ENCODE measurements at regions not wholly inside any gene's neighbourhood (a gene's known extent, or its start where the extent isn't known, plus 50 kb on each side); places are given as distances from the start of the nearest gene placed in this dataset.

- no peaks in the 10 kb centered on the region for H3K27me3 ChIP-seq (ENCODE audit: insufficient read depth, low read length, poor library complexity, severe bottlenecking)
- H3K4me2 ChIP-seq (ENCODE audit: low read depth, low read length, poor library complexity, severe bottlenecking) = no peak overlapping the region
- H3K79me2 ChIP-seq (ENCODE audit: insufficient read depth, low read length) = no peaks in the 10 kb centered on the region
Measured at GRCh38 chr1:42033629-42034028, 114.9 kb upstream of the HIVEP3 start.

GRCh38 chr1:42017730-42018129, 99.0 kb upstream of the HIVEP3 start:
- H3K79me2 ChIP-seq (ENCODE audit: insufficient read depth, low read length) = no peaks in the 10 kb centered on the region
- H3K9me2 ChIP-seq (replicated peaks; ENCODE audit: low read depth, low read length) = no peaks in the 10 kb centered on the region; the same call in 1 of the 2 replicates
- H3K4me2 ChIP-seq (ENCODE audit: low read depth, low read length, poor library complexity, severe bottlenecking) = no peak overlapping the region

More at GRCh38 chr1:42033629-42034028, 114.9 kb upstream of the HIVEP3 start:
- Histone ChIP-seq H3F3A (ENCODE audit: low read depth) (no peaks in the 10 kb centered on the region), H3K36me3 (ENCODE audit: insufficient read depth, low read length) (no peaks in the 10 kb centered on the region), H2AFZ (ENCODE audit: low read length) (no peak overlapping the region), H3K4me1 (ENCODE audit: insufficient read depth, low read length, poor library complexity, severe bottlenecking) (peaks cover 18% of the 10 kb centered on the region), H3K9me3 (ENCODE audit: insufficient read depth, low read depth, low read length) (no peaks in the 10 kb centered on the region), H3K4me3 (ENCODE audit: low read length, poor library complexity, severe bottlenecking) (no peak overlapping the region), H4K20me1 (ENCODE audit: insufficient read depth, low read length, poor library complexity, severe bottlenecking) (no peaks in the 10 kb centered on the region), H3K9me2 (replicated peaks; ENCODE audit: low read depth, low read length) (no peaks in the 10 kb centered on the region), H3K9ac (ENCODE audit: low read depth, low read length, poor library complexity, severe bottlenecking) (no peak overlapping the region)
- TF ChIP-seq, protein P1, sequence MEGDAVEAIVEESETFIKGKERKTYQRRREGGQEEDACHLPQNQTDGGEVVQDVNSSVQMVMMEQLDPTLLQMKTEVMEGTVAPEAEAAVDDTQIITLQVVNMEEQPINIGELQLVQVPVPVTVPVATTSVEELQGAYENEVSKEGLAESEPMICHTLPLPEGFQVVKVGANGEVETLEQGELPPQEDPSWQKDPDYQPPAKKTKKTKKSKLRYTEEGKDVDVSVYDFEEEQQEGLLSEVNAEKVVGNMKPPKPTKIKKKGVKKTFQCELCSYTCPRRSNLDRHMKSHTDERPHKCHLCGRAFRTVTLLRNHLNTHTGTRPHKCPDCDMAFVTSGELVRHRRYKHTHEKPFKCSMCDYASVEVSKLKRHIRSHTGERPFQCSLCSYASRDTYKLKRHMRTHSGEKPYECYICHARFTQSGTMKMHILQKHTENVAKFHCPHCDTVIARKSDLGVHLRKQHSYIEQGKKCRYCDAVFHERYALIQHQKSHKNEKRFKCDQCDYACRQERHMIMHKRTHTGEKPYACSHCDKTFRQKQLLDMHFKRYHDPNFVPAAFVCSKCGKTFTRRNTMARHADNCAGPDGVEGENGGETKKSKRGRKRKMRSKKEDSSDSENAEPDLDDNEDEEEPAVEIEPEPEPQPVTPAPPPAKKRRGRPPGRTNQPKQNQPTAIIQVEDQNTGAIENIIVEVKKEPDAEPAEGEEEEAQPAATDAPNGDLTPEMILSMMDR (conservative IDR thresholded peaks at IDR 0.05; ENCODE audit: low read length) = no peak
- TF ChIP-seq EZH2phosphoT487 (IDR thresholded peaks at IDR 0.05; ENCODE audit: borderline replicate concordance) = no peak

DNA sequence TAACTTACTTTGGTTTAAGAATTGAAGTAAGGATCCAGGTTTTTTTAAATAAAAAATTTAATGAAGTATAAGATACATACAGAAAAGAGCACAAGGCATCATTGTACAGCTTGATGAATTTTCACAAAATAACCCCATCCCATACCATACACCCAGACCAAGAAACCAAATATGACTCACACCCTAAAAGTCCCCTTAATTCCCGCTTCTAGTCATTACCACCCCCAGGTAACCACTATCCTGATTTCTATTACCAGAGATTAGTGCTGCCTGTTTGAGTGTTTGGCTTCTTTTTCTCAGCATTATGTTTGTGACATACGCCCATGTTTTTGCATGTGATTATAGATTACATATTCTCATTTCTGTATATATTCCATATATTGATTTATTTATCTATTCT, 98.5 kb upstream of the HIVEP3 start:
- no peaks in the 10 kb centered on the region; the same call in 1 of the 2 replicates for H3K9me2 ChIP-seq (replicated peaks; ENCODE audit: low read depth, low read length)
- H3K9me3 ChIP-seq (ENCODE audit: insufficient read depth, low read depth, low read length) = no peaks in the 10 kb centered on the region
- H3K4me1 ChIP-seq (ENCODE audit: insufficient read depth, low read length, poor library complexity, severe bottlenecking) = peaks cover 4% of the 10 kb centered on the region
- no peak overlapping the region for H3K9ac ChIP-seq (ENCODE audit: low read depth, low read length, poor library complexity, severe bottlenecking)
- H3K4me3 ChIP-seq (ENCODE audit: low read length, poor library complexity, severe bottlenecking) = no peak overlapping the region
- no peaks in the 10 kb centered on the region for H4K20me1 ChIP-seq (ENCODE audit: insufficient read depth, low read length, poor library complexity, severe bottlenecking)
- H3K27me3 ChIP-seq (ENCODE audit: insufficient read depth, low read length, poor library complexity, severe bottlenecking) = peaks cover 5% of the 10 kb centered on the region
- H3F3A ChIP-seq (ENCODE audit: low read depth) = no peaks in the 10 kb centered on the region
- no peaks in the 10 kb centered on the region for H3K79me2 ChIP-seq (ENCODE audit: insufficient read depth, low read length)
- H3K36me3 ChIP-seq (ENCODE audit: insufficient read depth, low read length) = no peaks in the 10 kb centered on the region
- H3K4me2 ChIP-seq (ENCODE audit: low read depth, low read length, poor library complexity, severe bottlenecking) = no peak overlapping the region
- H2AFZ ChIP-seq (ENCODE audit: low read length) = no peak overlapping the region
- TF ChIP-seq, protein P1 (conservative IDR thresholded peaks at IDR 0.05; ENCODE audit: low read length) = no peak
- TF ChIP-seq EZH2phosphoT487 (IDR thresholded peaks at IDR 0.05; ENCODE audit: borderline replicate concordance) = no peak

More at GRCh38 chr1:42017730-42018129, 99.0 kb upstream of the HIVEP3 start:
- H3K4me1 ChIP-seq (ENCODE audit: insufficient read depth, low read length, poor library complexity, severe bottlenecking) = peaks cover 4% of the 10 kb centered on the region
- H4K20me1 ChIP-seq (ENCODE audit: insufficient read depth, low read length, poor library complexity, severe bottlenecking) = no peaks in the 10 kb centered on the region
- H2AFZ ChIP-seq (ENCODE audit: low read length) = no peak overlapping the region
- TF ChIP-seq EZH2phosphoT487 (IDR thresholded peaks at IDR 0.05; ENCODE audit: borderline replicate concordance) = no peak
- TF ChIP-seq, protein P1 (conservative IDR thresholded peaks at IDR 0.05; ENCODE audit: low read length) = no peak
- H3K9me3 ChIP-seq (ENCODE audit: insufficient read depth, low read depth, low read length) = no peaks in the 10 kb centered on the region
- peaks cover 5% of the 10 kb centered on the region for H3K27me3 ChIP-seq (ENCODE audit: insufficient read depth, low read length, poor library complexity, severe bottlenecking)
- no peaks in the 10 kb centered on the region for H3F3A ChIP-seq (ENCODE audit: low read depth)
- H3K9ac ChIP-seq (ENCODE audit: low read depth, low read length, poor library complexity, severe bottlenecking) = no peak overlapping the region
- H3K4me3 ChIP-seq (ENCODE audit: low read length, poor library complexity, severe bottlenecking) = no peak overlapping the region
- no peaks in the 10 kb centered on the region for H3K36me3 ChIP-seq (ENCODE audit: insufficient read depth, low read length)

Data from Loucy (cell line).